ENCODE measurements at regions not wholly inside any gene's neighbourhood (a gene's known extent, or its start where the extent isn't known, plus 50 kb on each side); places are given as distances from the start of the nearest gene placed in this dataset.
A peak's percentile ranks its signal among the peaks of the same experiment; 100 is the strongest.

- no peak for DNase-seq (ENCODE audit: low read depth)
These were observed 218.3 kb downstream of the IRF8 start for GRCh38 chr16:86117235-86117634.

GRCh38 chr16:86117756-86118155 lies 218.8 kb downstream of the IRF8 start:
- no peak for DNase-seq (ENCODE audit: low read depth)

- no peak for DNase-seq (ENCODE audit: low read depth)
These were observed 219.7 kb downstream of the IRF8 start for GRCh38 chr16:86118467-86119307.

GRCh38 chr16:86120201-86121192 lies 221.5 kb downstream of the IRF8 start:
- no peak for DNase-seq (ENCODE audit: low read depth)

GRCh38 chr16:86121374-86122010 lies 222.5 kb downstream of the IRF8 start:
- no peak for DNase-seq (ENCODE audit: low read depth)

GRCh38 chr16:86122681-86123342 lies 223.8 kb downstream of the IRF8 start:
- DNase-seq (ENCODE audit: low read depth), result no peak

- no peak for DNase-seq (ENCODE audit: low read depth)
These were observed 225.4 kb downstream of the IRF8 start for GRCh38 chr16:86124321-86124720.

- no peak for DNase-seq (ENCODE audit: low read depth)
These were observed 227.9 kb downstream of the IRF8 start for GRCh38 chr16:86126891-86127290.

- no peak for DNase-seq (ENCODE audit: low read depth)
These were observed 228.4 kb downstream of the IRF8 start for GRCh38 chr16:86127366-86127765.

GRCh38 chr16:86128246-86128645 lies 229.3 kb downstream of the IRF8 start:
- no peak for DNase-seq (ENCODE audit: low read depth)

GRCh38 chr16:86129541-86129940 lies 230.6 kb downstream of the IRF8 start:
- DNase-seq (ENCODE audit: low read depth), result no peak

- DNase-seq (ENCODE audit: low read depth), result no peak
These were observed 234.4 kb downstream of the IRF8 start for GRCh38 chr16:86133377-86133776.

- no peak for DNase-seq (ENCODE audit: low read depth)
These were observed 234.9 kb downstream of the IRF8 start for GRCh38 chr16:86133847-86134375.

GRCh38 chr16:86134802-86135461 lies 236.0 kb downstream of the IRF8 start:
- DNase-seq (ENCODE audit: low read depth), result no peak

GRCh38 chr16:86137359-86137758 lies 238.4 kb downstream of the IRF8 start:
- no peak for DNase-seq (ENCODE audit: low read depth)

GRCh38 chr16:86138121-86139085 lies 239.4 kb downstream of the IRF8 start:
- DNase-seq (ENCODE audit: low read depth), result no peak

GRCh38 chr16:86142801-86143236 lies 243.9 kb downstream of the IRF8 start:
- peak; percentile 9 for DNase-seq (ENCODE audit: low read depth)

- no peak for DNase-seq (ENCODE audit: low read depth)
These were observed 244.7 kb downstream of the IRF8 start for GRCh38 chr16:86143666-86144065.

GRCh38 chr16:86145669-86146068 lies 246.7 kb downstream of the IRF8 start:
- DNase-seq (ENCODE audit: low read depth), result no peak

All from fibroblast of gingiva (primary cell).